Activated CD8-positive, alpha-beta memory T cell treated with anti-CD3 and anti-CD28 coated beads for 36 hours (primary cell): ENCODE measurements at regions not wholly inside any gene's neighbourhood (a gene's known extent, or its start where the extent isn't known, plus 50 kb on each side); places are given as distances from the start of the nearest gene placed in this dataset.

Source experiments
- CTCF ChIA-PET: fragments of 350-600 bp; sonication (Branson Sonifier 250); formaldehyde crosslinking; loops from one replicate; lab custom pipeline; 2021; ENCODE audit warnings: antibody characterized with exemption; lab: Charles Lee
- POLR2A ChIA-PET: fragments of 350-600 bp; sonication (Branson Sonifier 250); formaldehyde crosslinking; loops from one replicate; lab custom pipeline; 2021; ENCODE audit warnings: antibody characterized with exemption; lab: Charles Lee

GRCh38 chr1:213871179-213871578 lies 116.6 kb upstream of the PROX1 start:
- ChIA-PET CTCF (no interaction called here), POLR2A (no interaction called here)

GRCh38 chr1:213874789-213875188 lies 113.0 kb upstream of the PROX1 start:
- POLR2A ChIA-PET: no interaction called here
- CTCF ChIA-PET: no interaction called here

- POLR2A ChIA-PET: no interaction called here
Measured at GRCh38 chr1:213876531-213876930, 111.2 kb upstream of the PROX1 start.

GRCh38 chr1:213883618-213884017 lies 104.2 kb upstream of the PROX1 start:
- ChIA-PET CTCF (no interaction called here), POLR2A (no interaction called here)

More at GRCh38 chr1:213876531-213876930, 111.2 kb upstream of the PROX1 start:
- CTCF ChIA-PET: no interaction called here

- CTCF ChIA-PET: no interaction called here
- POLR2A ChIA-PET: no interaction called here
Measured at GRCh38 chr1:213884402-213884801, 103.4 kb upstream of the PROX1 start.

- ChIA-PET POLR2A (no interaction called here), CTCF (no interaction called here)
Measured at GRCh38 chr1:213884942-213885341, 102.8 kb upstream of the PROX1 start.

- ChIA-PET POLR2A (no interaction called here), CTCF (no interaction called here)
Measured at GRCh38 chr1:213887842-213888241, 99.9 kb upstream of the PROX1 start.

- CTCF ChIA-PET: no interaction called here
- POLR2A ChIA-PET: no interaction called here
Measured at GRCh38 chr1:213891989-213892902, 95.5 kb upstream of the PROX1 start.

GRCh38 chr1:213898684-213899083 lies 89.1 kb upstream of the PROX1 start:
- ChIA-PET POLR2A (no interaction called here), CTCF (no interaction called here)

- ChIA-PET POLR2A (no interaction called here), CTCF (no interaction called here)
Measured at GRCh38 chr1:213899413-213899812, 88.4 kb upstream of the PROX1 start.

- POLR2A ChIA-PET: no interaction called here
- CTCF ChIA-PET: no interaction called here
Measured at GRCh38 chr1:213905344-213905743, 82.4 kb upstream of the PROX1 start.

- POLR2A ChIA-PET: no interaction called here
- CTCF ChIA-PET: no interaction called here
Measured at GRCh38 chr1:213908521-213908920, 79.3 kb upstream of the PROX1 start.

GRCh38 chr1:213914392-213914791 lies 73.4 kb upstream of the PROX1 start:
- ChIA-PET CTCF (no interaction called here), POLR2A (no interaction called here)

GRCh38 chr1:213921311-213921710 lies 66.5 kb upstream of the PROX1 start:
- ChIA-PET CTCF (no interaction called here), POLR2A (no interaction called here)

- ChIA-PET POLR2A (no interaction called here), CTCF (no interaction called here)
Measured at GRCh38 chr1:213921712-213922111, 66.1 kb upstream of the PROX1 start.

GRCh38 chr1:213925531-213926182 lies 62.1 kb upstream of the PROX1 start:
- POLR2A ChIA-PET: no interaction called here
- CTCF ChIA-PET: no interaction called here

GRCh38 chr1:213927846-213928245 lies 59.9 kb upstream of the PROX1 start:
- CTCF ChIA-PET: no interaction called here
- POLR2A ChIA-PET: no interaction called here

GRCh38 chr1:213929398-213929797 lies 58.4 kb upstream of the PROX1 start:
- POLR2A ChIA-PET: no interaction called here
- CTCF ChIA-PET: no interaction called here

- CTCF ChIA-PET: no interaction called here
- POLR2A ChIA-PET: no interaction called here
Measured at GRCh38 chr1:213931836-213932235, 55.9 kb upstream of the PROX1 start.

- ChIA-PET CTCF (no interaction called here), POLR2A (no interaction called here)
Measured at GRCh38 chr1:213933336-213933735, 54.4 kb upstream of the PROX1 start.

- ChIA-PET CTCF (no interaction called here), POLR2A (no interaction called here)
Measured at GRCh38 chr1:213934649-213935048, 53.1 kb upstream of the PROX1 start.
